ENCODE measurements at regions not wholly inside any gene's neighbourhood (a gene's known extent, or its start where the extent isn't known, plus 50 kb on each side); places are given as distances from the start of the nearest gene placed in this dataset.

DNA sequence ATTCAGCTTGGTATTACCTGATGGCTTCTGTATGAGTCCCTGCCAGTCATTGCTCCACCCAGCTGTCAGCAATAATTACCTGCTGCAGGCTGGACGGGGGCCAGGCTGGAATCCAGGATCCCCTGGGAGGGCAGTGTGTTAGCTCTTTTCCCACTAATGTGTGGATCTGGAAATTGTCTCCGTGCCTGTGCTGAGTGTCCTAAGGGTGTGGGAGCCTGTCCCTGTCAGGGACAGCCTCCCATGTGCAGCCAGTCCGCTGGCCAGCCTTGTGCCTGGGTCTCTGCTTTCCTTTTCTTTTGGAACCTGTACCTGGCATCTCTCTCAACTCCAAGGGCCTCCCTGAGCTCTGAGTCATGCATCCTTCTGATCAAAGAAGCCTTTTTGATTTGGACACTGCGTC is 107.2 kb upstream of the SPRED2 start:
- TF ChIP-seq NFE2L2 (IDR thresholded peaks at IDR 0.05; ENCODE audit: low read depth, low read length) (no peak), CEBPB (IDR thresholded peaks at IDR 0.05; ENCODE audit: low read depth, low read length) (no peak), POLR2A (IDR thresholded peaks at IDR 0.05; ENCODE audit: low read depth, low read length) (no peak), USF2 (IDR thresholded peaks at IDR 0.05; ENCODE audit: low read depth, low read length) (no peak), RAD21 (IDR thresholded peaks at IDR 0.05; ENCODE audit: low read length) (no peak), RFX5 (IDR thresholded peaks at IDR 0.05; ENCODE audit: low read depth, low read length) (no peak), FOS (IDR thresholded peaks at IDR 0.05; ENCODE audit: low read depth, low read length) (no peak), CHD1 (IDR thresholded peaks at IDR 0.05; ENCODE audit: low read depth, low read length) (no peak), MAFK (IDR thresholded peaks at IDR 0.05; ENCODE audit: low read depth, low read length) (no peak)
- TF ChIP-seq, protein P1, sequence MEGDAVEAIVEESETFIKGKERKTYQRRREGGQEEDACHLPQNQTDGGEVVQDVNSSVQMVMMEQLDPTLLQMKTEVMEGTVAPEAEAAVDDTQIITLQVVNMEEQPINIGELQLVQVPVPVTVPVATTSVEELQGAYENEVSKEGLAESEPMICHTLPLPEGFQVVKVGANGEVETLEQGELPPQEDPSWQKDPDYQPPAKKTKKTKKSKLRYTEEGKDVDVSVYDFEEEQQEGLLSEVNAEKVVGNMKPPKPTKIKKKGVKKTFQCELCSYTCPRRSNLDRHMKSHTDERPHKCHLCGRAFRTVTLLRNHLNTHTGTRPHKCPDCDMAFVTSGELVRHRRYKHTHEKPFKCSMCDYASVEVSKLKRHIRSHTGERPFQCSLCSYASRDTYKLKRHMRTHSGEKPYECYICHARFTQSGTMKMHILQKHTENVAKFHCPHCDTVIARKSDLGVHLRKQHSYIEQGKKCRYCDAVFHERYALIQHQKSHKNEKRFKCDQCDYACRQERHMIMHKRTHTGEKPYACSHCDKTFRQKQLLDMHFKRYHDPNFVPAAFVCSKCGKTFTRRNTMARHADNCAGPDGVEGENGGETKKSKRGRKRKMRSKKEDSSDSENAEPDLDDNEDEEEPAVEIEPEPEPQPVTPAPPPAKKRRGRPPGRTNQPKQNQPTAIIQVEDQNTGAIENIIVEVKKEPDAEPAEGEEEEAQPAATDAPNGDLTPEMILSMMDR (conservative IDR thresholded peaks at IDR 0.05; ENCODE audit: low read depth, low read length), result no peak

Measured in IMR-90 (cell line).